Hindlimb muscle (tissue), 1 donor: ENCODE measurements at regions not wholly inside any gene's neighbourhood (a gene's known extent, or its start where the extent isn't known, plus 50 kb on each side); places are given as distances from the start of the nearest gene placed in this dataset.
"Not testable (repeated sequence)": the region's sequence is repeated elsewhere in the genome, so short reads cannot be mapped to it uniquely, and the experiment has no call there.

Experiments
- DNase-seq: peaks from one replicate; pipeline ENCODE4 v3.0.0-alpha.2; 2013

DNA sequence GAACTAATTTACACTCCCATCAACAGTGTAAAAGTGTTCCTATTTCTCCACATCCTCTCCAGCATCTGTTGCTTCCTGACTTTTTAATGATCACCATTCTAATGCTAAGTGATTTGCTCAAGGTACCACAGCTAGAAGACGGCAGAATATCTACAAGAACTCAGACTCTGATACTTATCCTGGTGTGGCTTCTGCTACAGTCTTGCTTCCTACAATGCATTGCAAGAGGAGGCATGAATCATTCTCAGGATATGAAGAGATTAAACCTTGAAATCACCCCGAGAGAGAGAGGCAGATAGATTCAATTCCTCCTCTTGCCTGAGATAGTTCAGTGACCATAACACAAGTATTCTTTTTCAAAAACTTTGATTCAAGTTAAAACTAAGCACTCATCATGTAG lies 306.4 kb downstream of the TBC1D4 start:
- no peak for DNase-seq

DNA sequence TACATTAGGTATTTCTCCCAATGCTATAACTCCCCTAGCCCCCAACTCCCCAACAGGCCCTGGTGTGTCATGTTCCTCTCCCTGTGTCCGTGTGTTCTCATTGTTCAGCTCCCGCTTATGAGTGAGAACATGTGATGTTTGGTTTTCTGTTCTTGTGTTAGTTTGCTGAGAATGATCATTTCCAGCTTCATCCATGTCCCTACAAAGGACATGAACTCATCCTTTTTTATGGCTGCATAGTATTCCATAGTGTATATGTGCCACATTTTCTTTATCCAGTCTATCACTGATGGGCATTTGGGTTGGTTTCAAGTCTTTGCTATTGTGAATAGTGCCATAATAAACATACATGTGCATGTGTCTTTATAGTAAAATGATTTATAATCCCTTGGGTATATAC lies 306.9 kb downstream of the TBC1D4 start:
- DNase-seq: not testable (repeated sequence)

DNA sequence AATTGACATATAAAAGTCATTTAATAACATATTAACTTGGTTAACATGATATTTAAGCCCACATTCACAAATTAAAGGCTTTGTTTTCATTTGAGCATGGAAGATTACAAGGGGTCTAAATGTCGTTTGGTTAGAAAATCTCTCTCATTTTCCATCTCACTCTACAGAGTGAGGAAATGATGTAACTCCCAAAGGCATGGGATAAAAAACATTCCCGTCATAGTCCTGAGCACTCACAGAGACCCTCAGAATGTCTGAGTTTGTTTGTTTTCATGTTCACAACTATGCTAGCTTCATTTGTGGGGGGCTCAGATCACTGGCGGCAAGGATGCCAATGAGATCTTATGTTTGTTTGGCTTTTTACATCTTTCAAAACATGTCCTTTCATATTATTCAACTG lies 307.5 kb downstream of the TBC1D4 start:
- DNase-seq: no peak

DNA sequence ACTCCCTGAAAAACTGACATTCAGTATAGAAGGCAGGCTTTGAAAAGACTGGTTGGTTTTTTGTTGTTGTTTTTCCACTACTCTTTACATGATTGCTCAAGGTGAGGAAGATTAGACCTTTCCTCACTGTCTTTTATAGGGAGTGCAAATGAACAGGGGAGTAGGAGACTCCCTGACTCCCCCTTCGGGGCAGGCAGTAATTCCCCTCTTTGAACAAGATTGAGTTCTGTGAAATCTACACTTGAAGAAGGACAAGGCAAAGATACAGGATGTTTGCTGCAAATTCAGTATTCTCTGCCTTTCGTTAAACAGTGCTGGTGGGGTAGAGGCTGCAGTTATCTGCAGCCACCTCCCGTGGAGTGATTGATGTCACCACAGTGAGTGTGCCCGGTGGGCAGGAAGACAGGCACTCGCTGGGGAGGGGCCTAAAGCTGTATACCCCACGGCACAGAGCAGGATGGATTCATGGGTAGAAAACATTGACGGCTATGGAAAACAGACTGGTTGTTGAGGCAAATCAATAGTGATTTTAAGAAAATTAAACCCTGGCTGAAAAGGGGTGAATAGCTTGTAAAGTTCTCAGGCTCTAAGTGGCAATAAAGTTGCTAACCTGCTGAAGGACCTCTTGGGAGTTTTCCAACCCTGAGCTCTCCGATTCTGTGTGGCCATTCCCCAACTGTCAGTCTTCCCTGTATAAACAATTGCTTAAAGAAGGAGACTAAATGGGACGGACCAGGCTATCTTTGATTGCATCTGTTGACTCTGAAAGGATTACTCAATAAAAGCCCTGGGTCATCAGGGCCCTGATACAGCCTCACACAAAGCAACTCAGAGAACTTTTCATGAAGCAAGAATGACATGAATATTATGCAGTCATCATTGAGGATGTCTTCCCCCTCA lies 308.3 kb downstream of the TBC1D4 start:
- no peak for DNase-seq

DNA sequence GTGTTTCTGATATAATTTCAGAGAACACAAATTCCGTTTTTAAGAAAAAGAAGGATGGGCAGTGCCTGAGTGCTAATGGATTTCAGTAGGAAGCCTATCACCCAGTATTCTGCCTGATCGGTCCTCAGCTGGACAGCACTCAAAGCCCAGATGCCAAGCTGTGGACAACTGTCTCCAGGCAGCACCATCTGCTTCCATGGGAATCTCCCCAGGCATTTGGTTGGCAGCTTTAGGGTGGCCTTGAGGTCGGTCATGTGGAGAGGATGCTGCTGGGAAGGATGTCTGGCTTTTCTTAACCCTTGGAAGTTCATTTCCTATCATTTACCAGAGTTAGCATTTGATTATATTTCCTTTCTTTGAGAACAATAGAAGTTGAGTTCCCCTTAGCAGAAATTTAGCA lies 311.7 kb downstream of the TBC1D4 start:
- no peak for DNase-seq

DNA sequence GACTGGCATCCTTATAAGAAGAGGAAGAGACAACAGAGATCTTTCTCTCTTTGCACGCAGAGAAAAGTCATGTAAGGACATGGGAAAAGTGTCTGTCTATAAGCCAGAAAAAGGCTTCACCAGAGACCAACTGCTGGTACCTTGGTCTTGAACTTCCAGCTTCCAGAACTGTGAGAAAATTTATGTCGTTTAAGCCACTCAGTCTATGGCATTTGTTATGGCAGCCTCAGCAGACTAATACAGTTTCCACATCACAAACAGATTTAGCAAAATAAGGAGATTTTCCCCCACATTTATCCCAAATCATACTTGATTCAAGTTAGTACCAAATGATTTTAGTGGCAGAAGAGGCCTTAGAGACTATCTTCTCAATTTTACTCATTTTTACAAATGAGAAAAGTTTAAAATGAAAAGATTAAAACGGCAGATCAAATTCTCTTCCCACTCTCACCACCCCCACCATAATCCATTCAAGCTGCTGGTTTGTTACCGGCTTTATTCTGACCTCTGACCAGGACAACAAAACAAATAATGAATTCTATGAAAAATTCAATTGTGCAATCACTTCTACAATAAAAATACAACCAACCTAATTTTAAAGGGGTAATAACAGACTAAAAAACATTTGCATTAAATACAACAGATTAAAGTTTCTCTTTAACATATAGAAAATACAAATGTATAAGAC lies 316.3 kb downstream of the TBC1D4 start:
- no peak for DNase-seq

DNA sequence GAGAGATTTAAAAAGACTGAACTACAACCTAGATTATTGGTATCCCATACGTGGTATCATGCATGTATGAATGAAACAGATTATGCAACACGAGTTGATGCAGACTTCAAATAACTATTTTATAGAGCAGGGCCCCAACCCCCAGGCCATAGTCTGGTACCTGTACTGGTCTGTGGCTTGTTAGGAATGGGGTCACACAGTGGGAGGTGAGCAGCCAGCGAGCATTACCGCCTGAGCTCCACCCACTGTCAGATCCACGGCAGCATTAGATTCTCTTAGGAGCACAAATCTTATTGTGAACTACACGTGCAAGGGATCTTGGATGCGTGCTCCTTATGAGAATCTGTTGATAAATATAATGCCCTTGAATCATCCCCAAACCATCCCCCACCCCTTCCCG lies 320.2 kb downstream of the TBC1D4 start:
- no peak for DNase-seq

DNA sequence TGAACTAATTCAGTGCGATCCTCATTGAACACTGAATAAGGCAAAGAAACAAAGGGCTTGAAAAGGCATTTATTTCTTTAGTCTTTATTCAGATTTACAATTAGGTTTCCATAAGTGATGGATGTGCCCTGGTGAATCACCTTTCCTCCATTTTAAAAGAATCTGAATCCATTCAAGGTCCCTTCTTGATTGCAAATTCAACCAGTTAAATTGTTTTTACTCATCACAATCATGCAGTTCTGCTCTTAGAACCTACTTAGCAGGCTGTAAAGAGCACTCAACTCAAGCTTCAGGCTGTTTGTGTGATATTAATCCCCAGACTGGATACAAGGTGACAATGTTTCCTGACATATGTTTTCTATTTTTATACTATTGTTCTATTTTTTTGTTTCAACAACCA lies 321.0 kb downstream of the TBC1D4 start:
- no peak for DNase-seq

DNA sequence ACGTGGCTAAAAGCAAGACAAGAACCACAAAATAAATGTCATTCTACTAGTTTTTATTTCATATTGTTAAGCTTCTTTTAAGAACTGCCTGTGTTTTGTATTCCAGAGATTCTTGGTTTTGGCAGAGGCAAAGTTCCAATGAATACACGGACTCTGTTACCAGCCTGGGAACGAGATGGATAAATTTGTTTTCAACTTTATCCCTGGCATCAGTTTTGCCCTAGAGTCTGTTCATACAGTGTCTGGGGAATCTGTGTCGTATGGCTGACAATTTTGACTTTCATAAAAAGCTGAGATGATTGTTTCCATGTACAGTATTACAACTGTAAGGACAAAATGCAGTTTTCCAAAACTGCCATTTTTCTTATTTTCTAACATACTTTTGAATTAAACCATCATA lies 327.6 kb downstream of the TBC1D4 start:
- DNase-seq: no peak

DNA sequence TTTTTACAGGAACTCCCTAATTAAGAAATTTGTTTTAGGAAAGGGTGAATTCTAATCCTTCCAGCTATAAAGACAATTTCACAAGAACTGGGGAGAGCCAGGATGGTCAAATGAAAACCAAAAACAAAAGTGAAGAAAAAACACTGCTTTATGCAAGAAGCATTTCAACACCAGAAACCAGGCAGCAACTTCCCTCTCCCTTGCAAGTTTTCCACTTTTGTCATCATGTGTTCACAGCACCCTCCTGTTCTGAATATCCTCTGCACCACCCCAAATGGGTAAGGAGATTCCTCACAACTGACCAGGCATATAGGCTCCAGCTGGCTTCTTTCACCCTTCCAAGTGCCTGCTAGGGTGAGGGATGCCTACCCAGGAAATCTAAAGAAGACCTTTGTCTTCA lies 328.1 kb downstream of the TBC1D4 start:
- DNase-seq: no peak

DNA sequence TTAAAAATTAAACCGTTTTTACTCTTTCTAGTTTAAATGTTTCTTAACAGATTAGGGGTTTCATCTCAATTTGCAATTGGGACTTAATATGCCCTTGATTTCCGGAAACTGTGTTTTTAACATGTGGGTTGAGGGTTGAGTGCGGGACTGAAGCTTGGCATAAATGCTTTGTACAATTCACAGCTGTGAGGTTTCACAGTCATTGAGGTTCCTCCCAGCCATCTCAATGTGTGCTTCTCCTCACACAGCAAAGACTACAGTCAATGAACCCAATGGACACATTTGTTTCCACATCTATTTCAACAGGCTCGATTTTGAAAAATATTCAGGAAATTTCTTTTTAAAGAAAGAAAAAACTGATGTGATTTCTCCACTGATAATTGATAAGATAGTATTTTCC lies 328.6 kb downstream of the TBC1D4 start:
- DNase-seq: no peak

DNA sequence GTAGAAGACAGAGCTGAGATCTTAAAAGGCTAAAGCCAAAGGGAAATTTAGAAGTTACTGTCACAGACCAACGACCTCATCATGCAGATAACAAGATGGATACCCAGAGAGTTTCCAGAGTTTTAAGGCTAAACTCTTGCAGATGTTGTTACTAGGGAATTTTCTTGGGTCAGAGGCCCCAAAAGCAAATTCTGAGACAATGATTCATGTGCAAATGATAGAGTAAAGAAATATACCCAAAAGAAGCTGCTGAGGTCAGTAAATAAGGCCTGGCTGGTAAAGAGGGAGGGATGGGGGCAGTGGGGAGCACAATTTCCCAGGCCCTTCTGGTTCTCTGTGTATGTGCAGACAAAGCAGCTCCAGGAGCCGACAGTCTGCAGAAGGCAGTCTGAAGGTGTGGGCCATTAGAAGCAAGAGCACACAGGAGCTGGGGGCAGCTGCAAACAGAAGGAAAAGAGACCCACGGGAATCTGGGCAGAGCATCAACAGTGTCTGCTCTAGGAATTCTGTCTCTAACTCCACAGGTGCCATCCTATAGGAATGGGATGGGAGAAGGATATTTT lies 330.8 kb downstream of the TBC1D4 start:
- no peak for DNase-seq

DNA sequence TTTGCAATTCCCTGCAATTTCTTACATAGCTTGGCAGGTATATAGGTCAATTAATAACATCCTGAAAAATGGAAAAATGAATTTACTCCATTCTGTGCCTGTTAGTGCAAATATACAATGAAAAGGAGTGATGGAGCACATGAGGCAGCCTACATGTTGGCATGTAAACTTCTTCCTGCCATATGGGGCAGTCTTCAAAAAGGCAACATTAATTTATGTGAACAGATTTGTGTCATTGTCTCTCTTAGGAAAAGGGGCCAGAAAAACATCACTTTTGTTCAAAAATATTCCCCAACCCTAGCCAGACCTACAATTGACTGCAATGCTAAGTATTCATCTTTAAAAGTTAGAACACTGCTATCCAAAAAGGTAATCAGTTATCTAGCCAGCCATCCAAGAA lies 332.2 kb downstream of the TBC1D4 start:
- no peak for DNase-seq

DNA sequence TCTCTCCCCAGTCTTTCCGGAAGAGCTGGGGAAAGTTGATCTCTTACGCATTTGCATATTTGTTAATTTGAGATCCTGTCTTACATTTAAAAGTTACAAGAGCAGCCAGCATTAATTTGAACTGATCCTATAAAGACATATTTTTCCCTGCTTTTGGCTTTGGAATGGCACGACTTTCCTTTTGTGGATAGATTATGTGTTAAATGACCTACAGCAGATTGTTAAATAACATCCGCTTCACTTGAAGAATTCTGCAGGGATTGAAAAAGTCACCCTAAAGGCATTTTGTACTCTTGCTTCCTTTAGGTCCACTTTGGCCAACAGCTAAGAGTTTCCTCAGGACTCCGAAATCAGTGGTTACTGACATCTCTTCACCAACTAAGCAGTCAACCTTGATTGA lies 334.0 kb downstream of the TBC1D4 start:
- DNase-seq: no peak

DNA sequence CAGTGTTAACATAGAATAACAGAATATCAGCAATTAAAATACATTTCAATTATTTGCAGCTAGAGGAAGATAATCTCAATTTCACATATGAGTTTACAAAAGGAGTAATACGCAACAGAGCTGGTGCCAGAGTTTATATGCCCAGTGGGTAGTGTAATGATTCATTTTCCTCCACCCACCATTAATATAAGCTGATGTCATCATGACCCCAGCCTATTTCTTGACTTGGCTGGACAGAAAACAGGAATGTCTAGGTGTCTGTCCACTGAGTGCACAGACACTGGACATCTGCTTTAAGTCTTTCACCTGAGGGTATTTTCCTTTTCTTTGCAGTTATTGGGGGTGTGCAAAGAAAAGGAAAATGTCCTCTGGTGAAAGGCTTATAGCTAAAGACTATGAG lies 335.5 kb downstream of the TBC1D4 start:
- no peak for DNase-seq

DNA sequence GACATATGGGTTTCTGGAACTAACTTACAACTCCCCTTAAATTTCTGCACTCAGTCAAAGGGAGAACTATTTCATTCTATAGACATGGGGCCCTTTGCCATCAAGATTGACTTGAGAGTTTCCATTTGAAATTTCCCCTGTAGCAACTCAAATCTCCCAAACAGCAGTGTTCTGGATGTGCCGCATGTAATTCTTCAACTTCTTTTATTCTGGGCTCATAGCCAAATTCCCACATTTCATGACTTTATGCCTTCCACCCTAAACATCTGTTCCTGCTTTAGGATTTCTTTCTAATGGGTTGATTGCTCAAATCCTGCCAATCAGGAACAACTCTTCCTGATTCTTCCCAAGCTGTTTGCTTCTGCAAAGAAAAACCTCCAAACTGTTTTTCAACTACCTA lies 336.0 kb downstream of the TBC1D4 start:
- no peak for DNase-seq

DNA sequence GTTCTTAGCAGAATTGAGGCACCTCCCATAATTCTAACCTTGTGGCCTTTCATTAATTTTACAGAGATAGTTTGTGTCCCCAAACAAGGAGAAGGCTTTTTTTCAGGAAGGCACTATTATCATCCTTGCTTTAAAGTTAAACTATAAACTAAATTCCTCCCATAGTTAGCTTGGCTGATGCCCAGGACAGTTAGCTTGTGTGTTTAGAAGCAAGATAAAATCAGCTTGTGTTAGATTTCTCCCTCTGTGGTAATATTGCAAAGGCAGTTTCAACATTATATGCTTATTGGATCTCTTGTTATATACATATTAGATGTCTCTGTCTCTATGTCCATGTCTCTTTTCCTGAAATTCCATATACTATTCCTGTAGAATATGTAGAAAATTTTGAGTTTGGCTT lies 342.7 kb downstream of the TBC1D4 start:
- no peak for DNase-seq

DNA sequence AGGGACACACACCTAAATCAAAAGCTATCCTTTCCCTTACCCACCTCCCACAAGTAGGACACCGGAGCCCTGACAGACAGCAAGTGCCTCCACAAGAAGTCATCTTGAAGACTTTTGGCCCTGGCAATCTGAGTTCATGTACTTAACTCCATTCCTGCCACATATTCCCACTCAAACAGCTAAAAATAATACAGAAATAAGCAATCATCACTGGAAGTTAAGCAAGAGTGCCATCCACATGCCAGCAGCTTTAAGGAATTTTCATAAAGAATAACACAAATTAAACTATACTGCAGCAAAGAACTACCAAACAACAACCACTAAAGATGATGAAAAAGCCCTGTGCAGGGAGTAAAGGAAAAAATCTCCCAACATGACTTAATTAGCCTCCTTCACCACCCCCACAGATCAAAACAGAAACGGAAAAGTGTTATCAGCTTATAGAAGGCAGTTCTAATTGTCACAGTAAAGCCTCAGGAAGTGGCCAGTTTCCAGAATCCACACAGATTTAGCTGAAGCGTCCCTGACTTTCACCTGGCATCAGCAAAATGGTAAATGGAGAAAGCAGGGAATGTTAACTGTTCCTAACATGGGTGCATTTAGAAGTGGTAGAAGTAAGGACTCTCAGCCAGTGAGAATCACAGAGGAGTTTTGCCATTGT lies 343.9 kb downstream of the TBC1D4 start:
- DNase-seq: no peak

DNA sequence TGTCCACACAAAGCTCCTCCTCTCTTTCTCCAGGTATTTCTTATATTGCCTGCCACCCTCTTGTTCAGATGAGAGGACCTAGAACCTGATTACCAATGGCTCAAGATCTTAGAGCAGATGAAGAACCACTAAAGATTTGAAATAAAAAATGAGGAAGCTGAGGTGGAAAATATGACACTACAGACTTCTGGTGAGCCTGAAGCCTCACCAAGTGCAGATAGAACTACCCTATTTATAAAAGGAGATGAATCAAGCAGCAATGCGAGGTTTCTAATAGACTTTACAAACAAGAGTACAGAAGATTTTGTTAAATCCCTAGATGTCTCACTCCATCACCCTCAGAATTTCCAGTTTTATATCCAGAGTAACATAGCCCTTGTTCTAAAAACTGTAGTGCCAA lies 345.8 kb downstream of the TBC1D4 start:
- no peak for DNase-seq

DNA sequence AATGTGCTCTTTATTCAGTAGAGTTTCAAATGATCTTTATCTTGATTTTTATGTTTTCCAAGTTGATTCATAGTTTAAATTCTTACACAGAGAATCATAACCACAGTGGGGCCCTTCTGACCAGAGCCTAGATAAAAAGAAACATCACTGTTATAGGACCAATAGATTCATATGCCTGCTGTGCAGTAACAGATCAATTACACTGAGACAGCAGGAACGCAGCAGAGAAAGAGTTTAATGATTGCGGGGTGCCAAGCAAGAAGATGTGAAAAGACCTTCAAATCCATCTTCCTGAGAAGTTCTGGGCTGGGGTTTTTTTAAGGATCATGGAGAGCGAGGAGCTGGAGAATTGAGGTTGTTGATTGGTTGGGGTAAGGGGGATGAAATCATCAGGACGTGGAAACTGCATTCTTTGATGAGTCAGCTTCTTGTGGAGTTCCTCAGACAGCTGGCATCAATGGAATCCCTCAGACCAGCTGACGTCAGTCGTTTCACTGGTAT lies 346.6 kb downstream of the TBC1D4 start:
- no peak for DNase-seq

DNA sequence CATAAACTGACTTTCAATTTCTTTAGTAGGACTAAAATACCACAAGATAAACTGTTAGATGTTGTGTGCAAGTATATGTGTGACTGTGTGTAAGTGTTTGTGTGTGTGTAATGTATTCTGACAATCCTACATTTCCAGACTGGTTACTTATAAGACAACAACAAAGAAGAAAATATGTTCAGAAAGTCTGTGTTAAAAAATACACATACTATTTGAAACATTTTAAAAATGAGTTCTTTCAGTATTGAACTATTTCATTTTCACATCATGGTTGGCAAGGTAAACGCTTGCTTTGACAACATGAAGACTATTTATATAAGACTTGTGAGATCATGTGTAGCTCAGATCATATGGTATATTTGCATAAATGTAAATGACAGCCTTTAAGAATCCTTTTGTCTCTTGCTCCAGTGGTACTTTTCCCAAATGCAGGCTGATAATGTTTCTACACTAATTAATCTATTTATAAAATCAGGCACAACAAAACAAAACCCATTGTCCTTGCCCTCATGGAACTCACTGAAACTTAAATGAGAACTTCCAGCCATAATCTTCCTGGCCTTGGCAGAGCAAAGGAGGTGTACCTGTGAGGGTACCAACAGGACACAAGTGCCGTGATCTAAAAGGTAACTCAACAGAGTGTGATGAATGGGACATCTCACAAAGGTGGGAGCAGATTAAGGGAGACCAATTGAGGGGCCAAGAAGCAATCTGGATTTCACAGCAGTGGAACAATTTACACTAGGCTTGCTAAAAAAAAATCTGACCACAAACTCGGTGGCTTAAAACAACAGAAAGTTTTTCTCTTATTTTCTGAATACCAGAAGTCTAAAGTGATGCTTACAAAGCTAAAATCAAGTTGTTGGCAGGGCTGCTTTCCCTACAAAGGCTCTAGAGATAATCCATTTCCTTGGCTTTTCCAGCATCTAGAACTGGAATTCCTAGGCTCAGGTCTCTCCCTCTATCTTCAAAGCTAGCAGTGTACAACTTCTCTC lies 349.0 kb downstream of the TBC1D4 start:
- no peak for DNase-seq

DNA sequence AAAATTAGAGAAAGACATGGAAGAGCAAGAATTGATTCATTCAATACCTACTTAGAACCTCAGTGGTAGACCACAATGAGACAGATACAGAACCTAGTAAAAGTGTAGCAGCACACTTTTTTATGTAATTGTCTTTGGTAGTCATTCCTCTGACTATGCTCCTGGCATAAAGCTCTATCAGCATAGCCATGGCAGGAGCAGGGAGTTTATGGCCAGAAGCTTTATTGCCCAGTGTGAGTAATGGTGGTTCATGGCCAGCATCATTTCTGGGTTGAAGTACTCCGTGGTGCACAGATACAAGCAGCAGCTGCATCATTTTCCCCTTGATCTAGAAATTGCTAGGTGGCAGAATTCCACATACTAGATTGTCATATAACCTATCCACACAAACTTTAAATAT lies 352.6 kb downstream of the TBC1D4 start:
- DNase-seq: no peak
